ENCODE measurements at regions not wholly inside any gene's neighbourhood (a gene's known extent, or its start where the extent isn't known, plus 50 kb on each side); places are given as distances from the start of the nearest gene placed in this dataset.
"Not testable (repeated sequence)": the region's sequence is repeated elsewhere in the genome, so short reads cannot be mapped to it uniquely, and the experiment has no call there.

GRCh38 chr4:66367043-66367660 is 696.9 kb upstream of the EPHA5 start:
- Mint-ChIP-seq H3K36me3 (ENCODE audit: low read depth) (no peaks in the 10 kb centered on the region), H3K4me3 (no peak overlapping the region), H3K4me1 (ENCODE audit: low read depth) (no peaks in the 10 kb centered on the region), H3K27ac (no peak overlapping the region), H3K27me3 (no peaks in the 10 kb centered on the region), H3K9me3 (peaks cover 6% of the 10 kb centered on the region)
- ChIA-PET CTCF (no interaction called here), POLR2A (no interaction called here)
- no peak for TF ChIP-seq CTCF (IDR thresholded peaks at IDR 0.05)
- intact Hi-C loops (cut with micrococcal nuclease): no loop called here
- ATAC-seq (no peak), DNase-seq (no peak)

- H3K4me1 Mint-ChIP-seq (ENCODE audit: low read depth); H3K27ac Mint-ChIP-seq; H3K9me3 Mint-ChIP-seq; H3K27me3 Mint-ChIP-seq; DNase-seq; H3K36me3 Mint-ChIP-seq (ENCODE audit: low read depth); intact Hi-C loops (cut with micrococcal nuclease); ATAC-seq; CTCF ChIA-PET; POLR2A ChIA-PET; H3K4me3 Mint-ChIP-seq: not testable (repeated sequence)
Measured at GRCh38 chr4:66360395-66360794, 690.1 kb upstream of the EPHA5 start.

GRCh38 chr4:66357316-66357715 is 687.0 kb upstream of the EPHA5 start:
- TF ChIP-seq CTCF (IDR thresholded peaks at IDR 0.05): no peak
- ChIA-PET POLR2A (no interaction called here), CTCF (no interaction called here)
- Mint-ChIP-seq H3K9me3 (no peaks in the 10 kb centered on the region), H3K4me1 (ENCODE audit: low read depth) (no peaks in the 10 kb centered on the region), H3K36me3 (ENCODE audit: low read depth) (no peaks in the 10 kb centered on the region), H3K27ac (no peak overlapping the region), H3K4me3 (no peak overlapping the region), H3K27me3 (no peaks in the 10 kb centered on the region)
- ATAC-seq: no peak
- DNase-seq: no peak
- intact Hi-C loops (cut with micrococcal nuclease): no loop called here

GRCh38 chr4:66355328-66355727 is 685.0 kb upstream of the EPHA5 start:
- intact Hi-C loops (cut with micrococcal nuclease): no loop called here
- POLR2A ChIA-PET: no interaction called here

GRCh38 chr4:66351761-66352160 is 681.5 kb upstream of the EPHA5 start:
- ATAC-seq (no peak), DNase-seq (no peak)
- H3K36me3 Mint-ChIP-seq (ENCODE audit: low read depth): no peaks in the 10 kb centered on the region
- ChIA-PET CTCF (no interaction called here), POLR2A (no interaction called here)
- no peak for TF ChIP-seq CTCF (IDR thresholded peaks at IDR 0.05)
- H3K4me3 Mint-ChIP-seq: no peak overlapping the region
- H3K9me3 Mint-ChIP-seq: no peaks in the 10 kb centered on the region
- no peak overlapping the region for H3K27ac Mint-ChIP-seq
- no peaks in the 10 kb centered on the region for H3K27me3 Mint-ChIP-seq
- intact Hi-C loops (cut with micrococcal nuclease): no loop called here
- no peaks in the 10 kb centered on the region for H3K4me1 Mint-ChIP-seq (ENCODE audit: low read depth)

More at GRCh38 chr4:66355328-66355727, 685.0 kb upstream of the EPHA5 start:
- ATAC-seq (no peak), DNase-seq (no peak)
- no peaks in the 10 kb centered on the region for H3K9me3 Mint-ChIP-seq
- TF ChIP-seq CTCF (IDR thresholded peaks at IDR 0.05): no peak
- H3K4me3 Mint-ChIP-seq: no peak overlapping the region
- no peaks in the 10 kb centered on the region for H3K36me3 Mint-ChIP-seq (ENCODE audit: low read depth)
- no peaks in the 10 kb centered on the region for H3K27me3 Mint-ChIP-seq
- H3K4me1 Mint-ChIP-seq (ENCODE audit: low read depth): no peaks in the 10 kb centered on the region
- no peak overlapping the region for H3K27ac Mint-ChIP-seq
- CTCF ChIA-PET: no interaction called here

All from activated CD8-positive, alpha-beta T cell treated with anti-CD3 and anti-CD28 coated beads for 36 hours (primary cell).